Neural cell (in vitro differentiated cells): ENCODE measurements at regions not wholly inside any gene's neighbourhood (a gene's known extent, or its start where the extent isn't known, plus 50 kb on each side); places are given as distances from the start of the nearest gene placed in this dataset.

Experiments used
- H2AFZ ChIP-seq: fragments of 200-600, 300-800 bp; sonication (generic), shearing (Covaris generic); 2 replicates; pipeline ENCODE4 v1.6.0; 2014; ENCODE audit warnings: low read depth, mild to moderate bottlenecking, antibody characterized with exemption, low read length, moderate library complexity
- H3F3A ChIP-seq: fragments of 200-600 bp; shearing (Covaris generic); 2 replicates; pipeline ENCODE4 v1.6.1; 2016; ENCODE audit warnings: mild to moderate bottlenecking, moderate library complexity, mixed read lengths, antibody characterized with exemption, low read length; ENCODE audit not compliant: insufficient read depth, poor library complexity, severe bottlenecking
- H3K27ac ChIP-seq: fragments of 200-600, 300-800 bp; sonication (generic), shearing (Covaris generic); 2 replicates; pipeline ENCODE4 v1.5.1; 2014; ENCODE audit warnings: mild to moderate bottlenecking, low read length, moderate library complexity
- H3K27me3 ChIP-seq: fragments of 300-800, 200-600 bp; sonication (generic), shearing (Covaris generic); 2 replicates; pipeline ENCODE4 v1.6.0; 2014; ENCODE audit warnings: mild to moderate bottlenecking, low read depth, low read length, moderate library complexity; ENCODE audit not compliant: insufficient read depth
- H3K36me3 ChIP-seq: fragments of 300-800, 200-600 bp; sonication (generic), shearing (Covaris generic); 2 replicates; pipeline ENCODE4 v1.5.1; 2014; ENCODE audit warnings: mild to moderate bottlenecking, antibody characterized with exemption, low read length, moderate library complexity; ENCODE audit not compliant: insufficient read depth
- H3K4me2 ChIP-seq: fragments of 300-800, 200-600 bp; sonication (generic), shearing (Covaris generic); 2 replicates; pipeline ENCODE4 v1.6.0; 2014; ENCODE audit warnings: mild to moderate bottlenecking, low read length
- H3K4me3 ChIP-seq: fragments of 300-800, 200-600 bp; sonication (generic), shearing (Covaris generic); 2 replicates; pipeline ENCODE4 v1.5.1; 2014; ENCODE audit warnings: mild to moderate bottlenecking, low read length, moderate library complexity
- H3K79me2 ChIP-seq: fragments of 200-600 bp; shearing (Covaris generic); replicated peaks from 2 replicates; pipeline ENCODE4 v1.6.0; 2014; ENCODE audit warnings: mild to moderate bottlenecking, low read length, moderate library complexity; ENCODE audit not compliant: insufficient read depth
- H3K9ac ChIP-seq: fragments of 300-800, 200-600 bp; sonication (generic), shearing (Covaris generic); 2 replicates; pipeline ENCODE4 v1.6.1; 2016; ENCODE audit warnings: mild to moderate bottlenecking, low read length, mixed read lengths
- H3K9me2 ChIP-seq: fragments of 200-600 bp; shearing (Covaris generic); 2 replicates; pipeline ENCODE4 v1.6.1; 2016; ENCODE audit warnings: mild to moderate bottlenecking, low read length, mixed read lengths; ENCODE audit not compliant: insufficient read depth
- H3K9me3 ChIP-seq: fragments of 200-600, 300-800 bp; sonication (generic), shearing (Covaris generic); 2 replicates; pipeline ENCODE4 v1.6.1; 2016; ENCODE audit warnings: mild to moderate bottlenecking, mixed run types, low read length, moderate library complexity, mixed read lengths
- H4K20me1 ChIP-seq: fragments of 200-600 bp; shearing (Covaris generic); 2 replicates; pipeline ENCODE4 v1.6.1; 2016; ENCODE audit warnings: mild to moderate bottlenecking, mixed run types; ENCODE audit not compliant: insufficient read depth
- CTCF ChIP-seq: fragments of 450-650 bp; IDR thresholded peaks from 2 replicates; pipeline ENCODE4 v1.5.1; 2014; ENCODE audit warnings: antibody characterized with exemption, mild to moderate bottlenecking, moderate library complexity; ENCODE audit not compliant: poor library complexity, severe bottlenecking
- EP300 ChIP-seq: fragments of 450-650 bp; conservative IDR thresholded peaks from 2 replicates; pipeline ENCODE4 v1.6.1; 2014; ENCODE audit warnings: antibody characterized with exemption, mild to moderate bottlenecking, moderate library complexity; ENCODE audit not compliant: poor library complexity, severe bottlenecking
- EZH2 ChIP-seq: fragments of 200-600, 300-800 bp; shearing (Covaris generic), sonication (generic); IDR thresholded peaks from 2 replicates; pipeline ENCODE4 v1.6.1; 2014; ENCODE audit warnings: antibody characterized with exemption, low read length, borderline replicate concordance, mild to moderate bottlenecking; ENCODE audit not compliant: insufficient read depth, poor library complexity, severe bottlenecking
- MXI1 ChIP-seq: fragments of 450-650 bp; conservative IDR thresholded peaks from 2 replicates; pipeline ENCODE4 v1.6.1; 2014; ENCODE audit warnings: antibody characterized with exemption, mild to moderate bottlenecking; ENCODE audit not compliant: poor library complexity, severe bottlenecking
- POLR2AphosphoS5 ChIP-seq: IDR thresholded peaks from 2 replicates; pipeline ENCODE4 v1.6.1; 2012
- RAD21 ChIP-seq: fragments of 450-650 bp; conservative IDR thresholded peaks from 2 replicates; pipeline ENCODE4 v1.6.1; 2014; ENCODE audit warnings: antibody characterized with exemption, mild to moderate bottlenecking, moderate library complexity
- SMC3 ChIP-seq: fragments of 450-650 bp; conservative IDR thresholded peaks from 2 replicates; pipeline ENCODE4 v1.6.1; 2014; ENCODE audit warnings: antibody characterized with exemption, mild to moderate bottlenecking, moderate library complexity; ENCODE audit not compliant: poor library complexity
- TAF1 ChIP-seq: IDR thresholded peaks from 2 replicates; pipeline ENCODE4 v1.6.1; 2012; ENCODE audit warnings: low read depth
- TF ChIP-seq, protein P1 (sequence below): IDR thresholded peaks from 2 replicates; pipeline ENCODE4 v1.6.1; 2012; ENCODE audit warnings: borderline replicate concordance

DNA sequence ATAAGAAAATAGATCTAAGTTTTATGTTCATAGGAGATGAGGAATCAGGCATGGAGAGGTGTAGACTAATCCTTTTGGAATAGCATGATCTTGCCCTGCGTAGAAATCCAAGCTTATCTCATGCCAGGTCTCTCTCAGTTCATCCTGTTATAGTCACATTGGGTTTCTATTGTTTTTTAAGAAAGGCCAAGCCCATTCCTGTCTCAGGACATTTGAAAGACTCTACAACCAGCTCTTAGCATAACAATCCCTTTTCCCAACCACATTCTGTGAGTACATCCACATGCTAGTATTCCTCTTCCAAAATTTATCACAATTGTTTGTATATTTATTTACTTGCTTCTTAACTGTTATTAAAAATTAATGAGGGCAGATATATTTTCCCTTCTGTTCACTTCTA is 130.3 kb downstream of the MMUT start:
- H3K36me3 ChIP-seq, result no peaks in the 10 kb centered on the region
- H3K9ac ChIP-seq, result no peak overlapping the region
- H4K20me1 ChIP-seq, result no peaks in the 10 kb centered on the region
- H3K4me2 ChIP-seq, result no peak overlapping the region
- H3K9me2 ChIP-seq, result no peaks in the 10 kb centered on the region
- TF ChIP-seq CTCF, result no peak
- no peak for TF ChIP-seq EP300
- TF ChIP-seq, protein P1, sequence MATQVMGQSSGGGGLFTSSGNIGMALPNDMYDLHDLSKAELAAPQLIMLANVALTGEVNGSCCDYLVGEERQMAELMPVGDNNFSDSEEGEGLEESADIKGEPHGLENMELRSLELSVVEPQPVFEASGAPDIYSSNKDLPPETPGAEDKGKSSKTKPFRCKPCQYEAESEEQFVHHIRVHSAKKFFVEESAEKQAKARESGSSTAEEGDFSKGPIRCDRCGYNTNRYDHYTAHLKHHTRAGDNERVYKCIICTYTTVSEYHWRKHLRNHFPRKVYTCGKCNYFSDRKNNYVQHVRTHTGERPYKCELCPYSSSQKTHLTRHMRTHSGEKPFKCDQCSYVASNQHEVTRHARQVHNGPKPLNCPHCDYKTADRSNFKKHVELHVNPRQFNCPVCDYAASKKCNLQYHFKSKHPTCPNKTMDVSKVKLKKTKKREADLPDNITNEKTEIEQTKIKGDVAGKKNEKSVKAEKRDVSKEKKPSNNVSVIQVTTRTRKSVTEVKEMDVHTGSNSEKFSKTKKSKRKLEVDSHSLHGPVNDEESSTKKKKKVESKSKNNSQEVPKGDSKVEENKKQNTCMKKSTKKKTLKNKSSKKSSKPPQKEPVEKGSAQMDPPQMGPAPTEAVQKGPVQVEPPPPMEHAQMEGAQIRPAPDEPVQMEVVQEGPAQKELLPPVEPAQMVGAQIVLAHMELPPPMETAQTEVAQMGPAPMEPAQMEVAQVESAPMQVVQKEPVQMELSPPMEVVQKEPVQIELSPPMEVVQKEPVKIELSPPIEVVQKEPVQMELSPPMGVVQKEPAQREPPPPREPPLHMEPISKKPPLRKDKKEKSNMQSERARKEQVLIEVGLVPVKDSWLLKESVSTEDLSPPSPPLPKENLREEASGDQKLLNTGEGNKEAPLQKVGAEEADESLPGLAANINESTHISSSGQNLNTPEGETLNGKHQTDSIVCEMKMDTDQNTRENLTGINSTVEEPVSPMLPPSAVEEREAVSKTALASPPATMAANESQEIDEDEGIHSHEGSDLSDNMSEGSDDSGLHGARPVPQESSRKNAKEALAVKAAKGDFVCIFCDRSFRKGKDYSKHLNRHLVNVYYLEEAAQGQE, result no peak
- TF ChIP-seq POLR2AphosphoS5, result no peak
- no peak for TF ChIP-seq RAD21
- TF ChIP-seq MXI1, result no peak
- no peak for TF ChIP-seq SMC3
- no peak for TF ChIP-seq EZH2
- no peak for TF ChIP-seq TAF1
- no peak overlapping the region for H3K27ac ChIP-seq
- H3K9me3 ChIP-seq, result no peaks in the 10 kb centered on the region
- no peaks in the 10 kb centered on the region for H3F3A ChIP-seq
- H3K79me2 ChIP-seq, result no peaks in the 10 kb centered on the region
- no peak overlapping the region for H3K4me3 ChIP-seq
- no peak overlapping the region for H2AFZ ChIP-seq
- H3K27me3 ChIP-seq, result no peaks in the 10 kb centered on the region

GRCh38 chr6:49329186-49329585 is 133.9 kb downstream of the MMUT start:
- H3K36me3 ChIP-seq, result no peaks in the 10 kb centered on the region
- TF ChIP-seq POLR2AphosphoS5 (no peak), CTCF (no peak), EZH2 (no peak)
- no peaks in the 10 kb centered on the region for H3F3A ChIP-seq
- H4K20me1 ChIP-seq, result no peaks in the 10 kb centered on the region
- no peaks in the 10 kb centered on the region for H3K27me3 ChIP-seq
- H2AFZ ChIP-seq, result no peak overlapping the region
- no peak overlapping the region for H3K27ac ChIP-seq
- H3K9ac ChIP-seq, result no peak overlapping the region
- no peak overlapping the region for H3K4me3 ChIP-seq
- no peaks in the 10 kb centered on the region for H3K9me2 ChIP-seq
- no peaks in the 10 kb centered on the region for H3K9me3 ChIP-seq
- no peak overlapping the region for H3K4me2 ChIP-seq
- no peaks in the 10 kb centered on the region for H3K79me2 ChIP-seq
